ENCODE measurements at regions not wholly inside any gene's neighbourhood (a gene's known extent, or its start where the extent isn't known, plus 50 kb on each side); places are given as distances from the start of the nearest gene placed in this dataset.

GRCh38 chr2:175437167-175437566, 255.7 kb upstream of the ATP5MC3 start:
- H3K36me3 ChIP-seq, result no peaks in the 10 kb centered on the region
- H3K4me3 ChIP-seq (ENCODE audit: low read depth in 1 of 2, low read length in 1 of 2), result no peak overlapping the region
- no peak overlapping the region for H3K27ac ChIP-seq
- no peak for TF ChIP-seq CTCF (IDR thresholded peaks at IDR 0.05)
- peaks cover 14 to 23% of the 10 kb centered on the region in 2 experiments for H3K4me1 ChIP-seq (ENCODE audit: control insufficient read depth in 1 of 2, insufficient read depth in 1 of 2, low read depth in 1 of 2, low read length in 1 of 2)
- H3K9me3 ChIP-seq, result no peaks in the 10 kb centered on the region
- H3K27me3 ChIP-seq, result no peaks in the 10 kb centered on the region

DNA sequence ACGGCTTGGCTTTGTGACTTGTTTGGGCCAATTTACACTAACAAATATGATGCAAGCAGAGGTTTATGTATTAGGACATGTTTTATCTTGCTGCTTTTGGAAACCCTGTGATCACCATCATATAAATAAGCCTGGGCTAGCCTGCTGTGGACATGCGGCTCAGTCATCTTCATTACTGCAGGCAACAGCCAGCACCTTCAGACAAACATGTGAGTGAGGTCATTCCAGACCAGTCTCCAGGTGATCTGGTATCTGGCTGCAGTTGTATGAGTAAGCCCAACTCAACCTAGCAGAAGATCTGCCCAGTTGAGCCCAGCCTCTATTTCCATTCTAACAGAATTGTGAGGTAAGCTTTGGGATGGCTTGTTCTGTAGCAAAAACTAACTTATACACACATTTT, 254.6 kb upstream of the ATP5MC3 start:
- no peaks in the 10 kb centered on the region for H3K36me3 ChIP-seq
- no peak overlapping the region for H3K4me3 ChIP-seq (ENCODE audit: low read depth in 1 of 2, low read length in 1 of 2)
- peaks cover 8 to 14% of the 10 kb centered on the region in 2 experiments for H3K4me1 ChIP-seq (ENCODE audit: control insufficient read depth in 1 of 2, insufficient read depth in 1 of 2, low read depth in 1 of 2, low read length in 1 of 2)
- no peak for TF ChIP-seq CTCF (IDR thresholded peaks at IDR 0.05)
- no peaks in the 10 kb centered on the region for H3K9me3 ChIP-seq
- no peak overlapping the region for H3K27ac ChIP-seq
- H3K27me3 ChIP-seq, result no peaks in the 10 kb centered on the region

DNA sequence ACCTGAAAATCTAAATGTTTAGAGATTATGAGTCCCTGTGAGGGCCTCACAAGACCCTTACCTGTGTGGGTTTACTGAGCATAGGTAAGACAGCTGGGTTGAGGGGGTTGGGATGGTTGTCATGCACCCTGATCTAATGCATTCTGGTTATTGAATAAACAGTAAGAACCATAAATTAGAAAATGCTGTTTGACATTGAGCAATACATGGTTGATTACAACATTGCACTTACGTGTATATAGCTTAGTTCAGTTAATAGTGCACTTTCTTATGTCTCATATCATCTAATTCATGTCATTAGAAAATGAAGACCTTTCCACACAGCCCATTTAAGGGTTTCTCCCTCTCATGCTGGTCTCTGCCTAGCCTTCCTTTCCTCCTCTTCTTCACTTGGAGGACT, 253.5 kb upstream of the ATP5MC3 start:
- Histone ChIP-seq H3K27ac (no peak overlapping the region), H3K9me3 (no peaks in the 10 kb centered on the region), H3K4me3 (ENCODE audit: low read depth in 1 of 2, low read length in 1 of 2) (no peak overlapping the region), H3K27me3 (no peaks in the 10 kb centered on the region), H3K36me3 (no peaks in the 10 kb centered on the region), H3K4me1 (ENCODE audit: control insufficient read depth in 1 of 2, insufficient read depth in 1 of 2, low read depth in 1 of 2, low read length in 1 of 2) (peaks cover 8 to 11% of the 10 kb centered on the region in 2 experiments)
- TF ChIP-seq CTCF (IDR thresholded peaks at IDR 0.05), result no peak

- Histone ChIP-seq H3K9me3 (no peaks in the 10 kb centered on the region), H3K36me3 (no peaks in the 10 kb centered on the region), H3K4me1 (ENCODE audit: control insufficient read depth in 1 of 2, insufficient read depth in 1 of 2, low read depth in 1 of 2, low read length in 1 of 2) (peaks cover 8 to 11% of the 10 kb centered on the region in 2 experiments), H3K27ac (no peak overlapping the region), H3K4me3 (ENCODE audit: low read depth in 1 of 2, low read length in 1 of 2) (no peak overlapping the region), H3K27me3 (no peaks in the 10 kb centered on the region)
- no peak for TF ChIP-seq CTCF (IDR thresholded peaks at IDR 0.05)
Measured at GRCh38 chr2:175432793-175433192, 251.3 kb upstream of the ATP5MC3 start.

GRCh38 chr2:175432021-175432420, 250.5 kb upstream of the ATP5MC3 start:
- no peak overlapping the region for H3K4me3 ChIP-seq (ENCODE audit: low read depth in 1 of 2, low read length in 1 of 2)
- H3K9me3 ChIP-seq, result no peaks in the 10 kb centered on the region
- H3K27ac ChIP-seq, result no peak overlapping the region
- H3K4me1 ChIP-seq (ENCODE audit: control insufficient read depth in 1 of 2, insufficient read depth in 1 of 2, low read depth in 1 of 2, low read length in 1 of 2), result peaks cover 8 to 11% of the 10 kb centered on the region in 2 experiments
- no peaks in the 10 kb centered on the region for H3K27me3 ChIP-seq
- no peaks in the 10 kb centered on the region for H3K36me3 ChIP-seq
- TF ChIP-seq CTCF (IDR thresholded peaks at IDR 0.05), result no peak
